ENCODE measurements at regions not wholly inside any gene's neighbourhood (a gene's known extent, or its start where the extent isn't known, plus 50 kb on each side); places are given as distances from the start of the nearest gene placed in this dataset.
A peak's percentile ranks its signal among the peaks of the same experiment; 100 is the strongest.

- TF ChIP-seq HEYL (CRISPR knock-in tag; IDR thresholded peaks at IDR 0.05) (no peak), POLR2A (IDR thresholded peaks at IDR 0.05; ENCODE audit: low read length) (no peak), CTCF (IDR thresholded peaks at IDR 0.05) (peak; percentile 47), BHLHE40 (IDR thresholded peaks at IDR 0.05; ENCODE audit: low read depth, low read length) (no peak)
These were observed 52.8 kb upstream of the ANKRD17 start for GRCh38 chr4:73311428-73311827.

All from A549 (cell line).